GM12878 (cell line): ENCODE measurements at regions not wholly inside any gene's neighbourhood (a gene's known extent, or its start where the extent isn't known, plus 50 kb on each side); places are given as distances from the start of the nearest gene placed in this dataset.

Source experiments
- ATAC-seq: fragments of 200-7000 bp; cut with Tn5 transposase; 3 replicates; pipeline ENCODE4 v1.9.1; 2020; ENCODE audit warnings: mild to moderate bottlenecking, moderate library complexity
- BruUV-seq: library from RNA; stranded (reverse); fragments of 400-500 nt; replicated peaks from 2 replicates; lab custom pipeline; 2021; lab: Mats Ljungman, UMichigan
- CTCF ChIA-PET: fragments of 300-600 bp; sonication (Branson Sonifier 250); formaldehyde crosslinking; extraction: SDS; loops from one replicate; lab custom pipeline; 2021; ENCODE audit warnings: inconsistent platforms; lab: Yijun Ruan, JAX
- POLR2A ChIA-PET: fragments of 350-600 bp; formaldehyde crosslinking; extraction: SDS; loops from one replicate; lab custom pipeline; 2021; ENCODE audit warnings: inconsistent platforms; lab: Charles Lee
- RAD21 ChIA-PET: fragments of 300-600 bp; sonication (Branson Sonifier 250); formaldehyde crosslinking; loops from one replicate; lab custom pipeline; 2023; ENCODE audit warnings: antibody characterized with exemption; ENCODE audit not compliant: unreplicated experiment; lab: Charles Lee
- SMC1A ChIA-PET: fragments of 300-600 bp; sonication (Branson Sonifier 250); formaldehyde crosslinking; loops from one replicate; lab custom pipeline; 2023; ENCODE audit not compliant: unreplicated experiment, uncharacterized antibody; lab: Charles Lee
- DNase-seq: peaks from one replicate; pipeline ENCODE4 v3.0.0-alpha.2; 2011; ENCODE audit warnings: low read depth, low spot score
- FAIRE-seq: peaks from 3 replicates; lab custom pipeline; 2011; peaks lifted over from hg19 to GRCh38; lab: Jason Lieb, UNC
- H2AFZ ChIP-seq: 2 replicates; pipeline ENCODE4 v1.6.0; 2011; ENCODE audit warnings: low read depth, low read length, control low read depth; ENCODE audit not compliant: control insufficient read depth
- H3K27ac ChIP-seq: 2 replicates; pipeline ENCODE4 v1.5.1; 2011; ENCODE audit warnings: control low read depth; ENCODE audit not compliant: control insufficient read depth, insufficient read depth
- H3K27me3 ChIP-seq, 2 experiments: replicated peaks in 1 of 2; 2 replicates each; pipeline versions ENCODE4 v1.6.0 to v1.6.1; 2011; ENCODE audit warnings: low read length in 1 of 2; ENCODE audit not compliant: control insufficient read depth in 2 of 2, insufficient read depth in 2 of 2
- H3K36me3 ChIP-seq, 2 experiments: 2 replicates each; pipeline ENCODE4 v1.5.1; 2011; ENCODE audit warnings: low read length in 1 of 2; ENCODE audit not compliant: control insufficient read depth in 2 of 2, insufficient read depth in 2 of 2
- H3K4me1 ChIP-seq: 2 replicates; pipeline ENCODE4 v1.6.1; 2011; ENCODE audit warnings: mild to moderate bottlenecking, low read length, moderate library complexity, mixed read lengths; ENCODE audit not compliant: control insufficient read depth, insufficient read depth
- H3K4me2 ChIP-seq: 2 replicates; pipeline ENCODE4 v1.6.0; 2011; ENCODE audit warnings: control low read depth; ENCODE audit not compliant: control insufficient read depth, insufficient read depth
- H3K4me3 ChIP-seq: fragments of 200-600 bp; sonication (generic); 2 replicates; pipeline ENCODE4 v1.5.1; 2016
- H3K79me2 ChIP-seq: 2 replicates; pipeline ENCODE4 v1.6.0; 2011; ENCODE audit warnings: low read length; ENCODE audit not compliant: control insufficient read depth, insufficient read depth
- H3K9ac ChIP-seq: 2 replicates; pipeline ENCODE4 v1.8.0; 2011; ENCODE audit warnings: low read length, control low read depth, mixed read lengths; ENCODE audit not compliant: control insufficient read depth, insufficient read depth
- H3K9me3 ChIP-seq: replicated peaks from 3 replicates; pipeline ENCODE4 v1.5.1; 2011; ENCODE audit warnings: mild to moderate bottlenecking, low read length; ENCODE audit not compliant: control insufficient read depth, insufficient read depth
- H4K20me1 ChIP-seq: 2 replicates; pipeline ENCODE4 v1.6.0; 2011; ENCODE audit not compliant: control insufficient read depth, insufficient read depth
- BHLHE40 ChIP-seq, 2 experiments: fragments of 450-650 bp in 1 of 2; IDR thresholded peaks; 2 replicates each; pipeline ENCODE4 v1.6.1; 2011 to 2017; ENCODE audit warnings: low read depth in 2 of 2, borderline replicate concordance in 1 of 2, improper control_type of control experiment in 1 of 2, low read length in 1 of 2, mild to moderate bottlenecking in 1 of 2
- MYB ChIP-seq: fragments of 150-350 bp; IDR thresholded peaks from 2 replicates; pipeline ENCODE4 v1.6.1; 2014; ENCODE audit warnings: mild to moderate bottlenecking, low read depth, low read length, borderline replicate concordance
- SUZ12 ChIP-seq: fragments of 200-600 bp; sonication (generic); IDR thresholded peaks from one replicate; pipeline ENCODE4 v1.6.1; 2018; ENCODE audit warnings: antibody characterized with exemption, mild to moderate bottlenecking; ENCODE audit not compliant: unreplicated experiment
- WGBS: methylation state at CpG from one replicate; pipeline ENCODE4 v1.1.6; 2016; ENCODE audit warnings: low lambda C conversion rate; ENCODE audit not compliant: insufficient replicate concordance, insufficient coverage; ENCODE audit errors: missing lambda C conversion rate; 5-methylcytosine and 5-hydroxymethylcytosine counted together
- in situ Hi-C: fragments of 300-500 bp; cut with MboI; formaldehyde crosslinking; loops from 9 replicates; pipeline ENCODE4 v1.14.3; 2018; ENCODE audit warnings: mixed read lengths
- intact Hi-C: fragments of 100-400 bp; cut with micrococcal nuclease; formaldehyde crosslinking; loops from one replicate; pipeline ENCODE4 v1.14.2; 2022; ENCODE audit not compliant: unreplicated experiment

- Histone ChIP-seq H2AFZ (no peak overlapping the region), H4K20me1 (no peaks in the 10 kb centered on the region), H3K27me3 (no peaks in the 10 kb centered on the region; a peak in 1 of 4 replicates), H3K4me3 (no peak overlapping the region), H3K27ac (no peak overlapping the region), H3K36me3 (no peaks in the 10 kb centered on the region), H3K4me2 (no peak overlapping the region), H3K9me3 (no peaks in the 10 kb centered on the region), H3K9ac (no peak overlapping the region)
- ChIA-PET RAD21 (no interaction called here), SMC1A (no interaction called here), CTCF (no interaction called here), POLR2A (no interaction called here)
- in situ Hi-C loops: no loop called here
- no TSS peak for BruUV-seq
- intact Hi-C loops: no loop called here
- WGBS: 32% methylated on average over 13 of the region's 13 CpGs
- ATAC-seq: no peak
- TF ChIP-seq BHLHE40 (IDR thresholded peaks at IDR 0.05; ENCODE audit: borderline replicate concordance in 1 of 2, low read depth in 2 of 2, low read length in 1 of 2): no peak
- TF ChIP-seq, all 136 proteins: peak for 0
- H3K4me1 ChIP-seq: no peaks in the 10 kb centered on the region
- no peaks in the 10 kb centered on the region for H3K79me2 ChIP-seq
- DNase-seq (no peak), FAIRE-seq (no peak)
These were observed 148.4 kb upstream of the TWIST2 start for GRCh38 chr2:238699307-238700116.

- BruUV-seq: no TSS peak
- DNase-seq (no peak), ATAC-seq (no peak), FAIRE-seq (no peak)
- Histone ChIP-seq H3K36me3 (no peaks in the 10 kb centered on the region), H3K4me1 (no peaks in the 10 kb centered on the region), H3K4me2 (no peak overlapping the region), H3K9ac (no peak overlapping the region), H3K27me3 (no peaks in the 10 kb centered on the region; a peak in 1 of 4 replicates), H3K27ac (no peak overlapping the region), H4K20me1 (no peaks in the 10 kb centered on the region), H3K79me2 (no peaks in the 10 kb centered on the region), H2AFZ (no peak overlapping the region), H3K4me3 (no peak overlapping the region), H3K9me3 (no peaks in the 10 kb centered on the region)
- TF ChIP-seq MYB (no peak), SUZ12 (no peak)
- POLR2A ChIA-PET: no interaction called here
- SMC1A ChIA-PET: no interaction called here
- RAD21 ChIA-PET: no interaction called here
- CTCF ChIA-PET: no interaction called here
- in situ Hi-C loops: no loop called here
- intact Hi-C loops: no loop called here
- 37% methylated on average over 11 of the region's 11 CpGs for WGBS
These were observed 147.8 kb upstream of the TWIST2 start for GRCh38 chr2:238700117-238700457.
